Lung (tissue), 11 donors: ENCODE measurements at regions not wholly inside any gene's neighbourhood (a gene's known extent, or its start where the extent isn't known, plus 50 kb on each side); places are given as distances from the start of the nearest gene placed in this dataset.

Source experiments
- ATAC-seq: fragments of 200-7000 bp; cut with Tn5 transposase; one replicate; pipeline ENCODE4 v1.9.1; 2020; ENCODE audit warnings: moderate number of reproducible peaks; ENCODE audit not compliant: insufficient read depth, low FRiP score
- DNase-seq, 3 donors: peaks; one replicate each; pipeline ENCODE4 v3.0.0-alpha.2; 2013 to 2017
- H3K27ac ChIP-seq, 2 donors: one replicate each; pipeline ENCODE4 v1.5.1; 2013; ENCODE audit warnings: mild to moderate bottlenecking in 2 of 2, moderate library complexity in 2 of 2, control low read depth in 1 of 2, inconsistent platforms in 1 of 2, low read depth in 1 of 2, low read length in 1 of 2
- H3K27me3 ChIP-seq, 3 donors: one replicate each; pipeline ENCODE4 v1.5.1; 2013; ENCODE audit warnings: low read length in 2 of 3; ENCODE audit not compliant: control insufficient read depth in 3 of 3, insufficient read depth in 3 of 3
- H3K36me3 ChIP-seq, 4 donors: one replicate each; pipeline ENCODE4 v1.5.1; 2013; ENCODE audit warnings: low read length in 4 of 4, mild to moderate bottlenecking in 1 of 4, moderate library complexity in 1 of 4; ENCODE audit not compliant: control insufficient read depth in 4 of 4, insufficient read depth in 4 of 4
- H3K4me1 ChIP-seq, 5 donors: one replicate each; pipeline ENCODE4 v1.5.1; 2013; ENCODE audit warnings: low read length in 5 of 5, mild to moderate bottlenecking in 2 of 5, moderate library complexity in 1 of 5; ENCODE audit not compliant: control insufficient read depth in 5 of 5, insufficient read depth in 5 of 5
- H3K4me3 ChIP-seq: one replicate; pipeline ENCODE4 v1.5.1; 2013; ENCODE audit warnings: mild to moderate bottlenecking, control low read depth, moderate library complexity
- H3K9ac ChIP-seq, 2 donors: one replicate each; pipeline ENCODE4 v1.5.1; 2013; ENCODE audit warnings: low read length in 2 of 2, control low read depth in 1 of 2; ENCODE audit not compliant: insufficient read depth in 1 of 2
- H3K9me3 ChIP-seq, 4 donors: one replicate each; pipeline ENCODE4 v1.5.1; 2013; ENCODE audit warnings: low read length in 3 of 4, mild to moderate bottlenecking in 1 of 4, moderate library complexity in 1 of 4; ENCODE audit not compliant: control insufficient read depth in 4 of 4, insufficient read depth in 3 of 4
- whole genome bisulfite sequencing, 2 donors: extraction: QIAGEN DNeasy Blood & Tissue Kit; methylation state at CpG; one replicate each; pipeline ENCODE4 v1.1.7; 2013; 5-methylcytosine and 5-hydroxymethylcytosine counted together
- TF ChIP-seq, protein P1 (sequence below): IDR thresholded peaks from 2 replicates; pipeline ENCODE4 v1.5.1; 2012; ENCODE audit warnings: mild to moderate bottlenecking; ENCODE audit errors: control extremely low read depth, extremely low read depth
- donor health status: control.
- donor health status: control.
- donor health status: Bipolar disorder and iron deficiency.
- donor health status: healthy.
- donor health status: DM: yes; HTN: yes; CAD: no.

DNA sequence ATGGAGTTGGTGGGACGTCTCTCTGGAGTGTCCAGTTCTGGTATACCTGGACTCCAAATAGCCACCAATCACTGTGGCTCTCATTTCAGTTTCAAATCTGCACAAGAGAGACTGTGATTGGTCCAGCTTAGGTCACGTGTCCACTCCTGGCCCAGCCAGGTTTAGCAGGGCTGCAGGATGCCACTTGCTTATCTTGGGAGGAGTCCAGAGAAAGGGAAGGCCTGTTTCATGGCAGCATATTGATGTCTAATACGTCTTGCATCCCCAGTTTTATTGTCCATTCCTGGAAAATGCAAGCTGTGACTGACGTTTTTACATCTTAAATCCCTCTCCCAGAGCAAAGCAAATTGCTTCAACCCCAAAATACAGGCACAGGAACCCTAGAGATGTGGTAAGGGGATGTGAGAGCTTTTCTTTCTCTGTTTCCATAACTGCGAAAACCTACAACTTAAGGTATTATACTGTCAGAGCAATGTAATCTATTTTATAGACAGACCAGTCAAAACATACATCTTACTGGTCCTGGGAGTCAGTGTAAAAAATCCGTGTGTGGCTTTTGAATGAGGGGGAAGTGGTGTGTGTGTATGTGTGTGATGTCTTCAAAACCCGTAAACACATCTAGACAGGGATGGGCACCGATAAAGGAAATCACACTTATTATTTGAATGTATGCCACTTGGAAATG is 274.4 kb downstream of the TLE3 start:
- H3K36me3 ChIP-seq, result no peaks in the 10 kb centered on the region
- H3K9ac ChIP-seq, result no peak overlapping the region
- 74 to 76% methylated on average over 8 of the region's 8 CpGs for WGBS, 2 donors
- no peak overlapping the region for H3K4me3 ChIP-seq
- peaks cover 0 to 2% (median 0%) of the 10 kb centered on the region in 4 donors for H3K9me3 ChIP-seq
- DNase-seq, result no peak
- no peak for ATAC-seq
- TF ChIP-seq, protein P1, sequence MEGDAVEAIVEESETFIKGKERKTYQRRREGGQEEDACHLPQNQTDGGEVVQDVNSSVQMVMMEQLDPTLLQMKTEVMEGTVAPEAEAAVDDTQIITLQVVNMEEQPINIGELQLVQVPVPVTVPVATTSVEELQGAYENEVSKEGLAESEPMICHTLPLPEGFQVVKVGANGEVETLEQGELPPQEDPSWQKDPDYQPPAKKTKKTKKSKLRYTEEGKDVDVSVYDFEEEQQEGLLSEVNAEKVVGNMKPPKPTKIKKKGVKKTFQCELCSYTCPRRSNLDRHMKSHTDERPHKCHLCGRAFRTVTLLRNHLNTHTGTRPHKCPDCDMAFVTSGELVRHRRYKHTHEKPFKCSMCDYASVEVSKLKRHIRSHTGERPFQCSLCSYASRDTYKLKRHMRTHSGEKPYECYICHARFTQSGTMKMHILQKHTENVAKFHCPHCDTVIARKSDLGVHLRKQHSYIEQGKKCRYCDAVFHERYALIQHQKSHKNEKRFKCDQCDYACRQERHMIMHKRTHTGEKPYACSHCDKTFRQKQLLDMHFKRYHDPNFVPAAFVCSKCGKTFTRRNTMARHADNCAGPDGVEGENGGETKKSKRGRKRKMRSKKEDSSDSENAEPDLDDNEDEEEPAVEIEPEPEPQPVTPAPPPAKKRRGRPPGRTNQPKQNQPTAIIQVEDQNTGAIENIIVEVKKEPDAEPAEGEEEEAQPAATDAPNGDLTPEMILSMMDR, result no peak
- no peaks in the 10 kb centered on the region for H3K27me3 ChIP-seq
- peaks cover 0 to 4% (median 0%) of the 10 kb centered on the region in 5 donors for H3K4me1 ChIP-seq
- H3K27ac ChIP-seq, result no peak overlapping the region

DNA sequence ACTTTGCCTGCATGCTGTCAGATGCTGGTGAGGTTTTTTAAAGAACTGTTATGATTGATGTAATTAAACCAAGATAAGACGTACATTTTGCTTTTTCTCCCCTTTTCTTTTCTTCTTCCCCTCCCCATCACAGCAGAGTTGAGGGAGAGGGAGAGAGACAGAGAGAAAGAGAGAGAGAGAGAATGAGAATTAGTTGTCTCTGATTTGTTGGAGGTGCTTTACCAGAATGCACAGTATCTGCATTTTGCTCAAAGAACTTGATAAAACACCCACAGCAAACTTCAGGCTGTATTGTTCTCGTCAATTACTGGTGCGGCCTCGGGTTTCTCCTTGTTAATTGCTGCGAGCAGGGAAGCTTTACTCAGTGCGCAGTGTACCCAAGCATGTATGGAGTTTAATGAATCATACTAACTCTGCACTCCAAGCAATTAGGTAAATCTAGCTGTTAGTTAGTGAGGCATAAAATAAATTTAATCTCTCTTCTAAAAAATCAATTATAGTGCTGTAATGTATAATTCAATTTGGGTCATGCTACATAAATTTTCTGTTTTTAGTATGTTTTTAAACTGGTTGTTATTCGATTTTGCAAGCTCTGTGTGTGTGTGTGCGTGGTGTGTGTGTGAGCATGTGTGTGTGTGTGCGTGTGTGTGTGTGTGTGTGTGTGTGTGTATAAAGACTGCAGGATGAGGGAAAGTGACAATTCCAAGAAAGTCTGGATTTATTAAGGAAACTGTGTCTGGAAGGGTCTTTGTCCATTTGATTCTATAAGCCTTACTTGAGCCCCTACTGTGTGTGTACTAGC is 273.4 kb downstream of the TLE3 start:
- Histone ChIP-seq H3K4me3 (no peak overlapping the region), H3K36me3 (no peaks in the 10 kb centered on the region), H3K9me3 (peaks cover 0 to 2% (median 0%) of the 10 kb centered on the region in 4 donors), H3K27me3 (no peaks in the 10 kb centered on the region), H3K27ac (no peak overlapping the region), H3K4me1 (peaks cover 0 to 4% (median 0%) of the 10 kb centered on the region in 5 donors), H3K9ac (no peak overlapping the region)
- 85 to 88% methylated on average over 9 of the region's 9 CpGs for WGBS, 2 donors
- ATAC-seq, result no peak
- TF ChIP-seq, protein P1, result no peak
- DNase-seq, result no peak

DNA sequence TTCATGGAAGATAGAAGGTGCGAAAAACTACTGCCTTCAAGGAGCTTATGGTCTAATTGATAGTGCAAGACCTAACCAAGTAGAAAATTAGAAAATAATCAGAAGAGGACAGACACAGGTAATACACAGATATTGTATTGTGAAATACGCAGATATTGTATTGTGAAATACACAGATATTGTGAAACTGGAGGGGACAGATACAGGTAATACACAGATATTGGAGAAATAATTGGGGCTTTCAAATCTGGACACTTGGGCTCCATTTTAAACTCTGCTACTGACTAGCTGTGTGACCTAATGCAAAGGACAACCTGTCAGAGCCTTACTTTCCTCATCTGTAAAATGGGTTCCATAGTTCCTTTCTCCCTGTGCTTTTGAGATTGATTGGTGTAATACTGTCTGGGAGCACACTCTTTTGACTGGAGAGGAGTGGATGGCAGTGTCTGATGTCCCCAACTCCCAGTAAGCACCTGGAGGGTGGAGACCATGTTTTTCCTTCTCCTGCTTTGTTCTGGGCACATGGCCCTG is 272.8 kb downstream of the TLE3 start:
- Histone ChIP-seq H3K4me1 (peaks cover 0 to 4% (median 0%) of the 10 kb centered on the region in 5 donors), H3K27me3 (no peaks in the 10 kb centered on the region), H3K4me3 (no peak overlapping the region), H3K27ac (no peak overlapping the region), H3K9me3 (peaks cover 0 to 2% (median 0%) of the 10 kb centered on the region in 4 donors), H3K36me3 (no peaks in the 10 kb centered on the region), H3K9ac (no peak overlapping the region)
- TF ChIP-seq, protein P1, result no peak
- ATAC-seq (no peak), DNase-seq (no peak)
- 94 to 96% methylated on average over 2 of the region's 2 CpGs for WGBS, 2 donors
